ENCODE measurements at regions not wholly inside any gene's neighbourhood (a gene's known extent, or its start where the extent isn't known, plus 50 kb on each side); places are given as distances from the start of the nearest gene placed in this dataset.

GRCh38 chr11:112554586-112554985, 293.9 kb upstream of the PLET1 start:
- H3K4me1 Mint-ChIP-seq (ENCODE audit: unreplicated experiment), result peaks cover 35% of the 10 kb centered on the region
- H3K36me3 Mint-ChIP-seq (ENCODE audit: unreplicated experiment), result no peaks in the 10 kb centered on the region
- no peak for TF ChIP-seq CTCF (IDR thresholded peaks at IDR 0.05)
- H3K9me3 Mint-ChIP-seq (ENCODE audit: unreplicated experiment), result peaks cover 7% of the 10 kb centered on the region
- peaks cover 8% of the 10 kb centered on the region for H3K27me3 Mint-ChIP-seq (ENCODE audit: unreplicated experiment)
- no peak overlapping the region for H3K27ac Mint-ChIP-seq (ENCODE audit: unreplicated experiment)
- H3K4me3 Mint-ChIP-seq (ENCODE audit: unreplicated experiment), result no peak overlapping the region
- no peak for DNase-seq (ENCODE audit: extremely low spot score, unreplicated experiment)

- Mint-ChIP-seq H3K36me3 (ENCODE audit: unreplicated experiment) (no peaks in the 10 kb centered on the region), H3K27me3 (ENCODE audit: unreplicated experiment) (peaks cover 8% of the 10 kb centered on the region), H3K4me1 (ENCODE audit: unreplicated experiment) (peaks cover 35% of the 10 kb centered on the region), H3K9me3 (ENCODE audit: unreplicated experiment) (peaks cover 7% of the 10 kb centered on the region), H3K27ac (ENCODE audit: unreplicated experiment) (no peak overlapping the region), H3K4me3 (ENCODE audit: unreplicated experiment) (no peak overlapping the region)
- DNase-seq (ENCODE audit: extremely low spot score, unreplicated experiment), result no peak
- TF ChIP-seq CTCF (IDR thresholded peaks at IDR 0.05), result peak; percentile 44
These were observed 295.1 kb upstream of the PLET1 start for GRCh38 chr11:112555491-112556364.

DNA sequence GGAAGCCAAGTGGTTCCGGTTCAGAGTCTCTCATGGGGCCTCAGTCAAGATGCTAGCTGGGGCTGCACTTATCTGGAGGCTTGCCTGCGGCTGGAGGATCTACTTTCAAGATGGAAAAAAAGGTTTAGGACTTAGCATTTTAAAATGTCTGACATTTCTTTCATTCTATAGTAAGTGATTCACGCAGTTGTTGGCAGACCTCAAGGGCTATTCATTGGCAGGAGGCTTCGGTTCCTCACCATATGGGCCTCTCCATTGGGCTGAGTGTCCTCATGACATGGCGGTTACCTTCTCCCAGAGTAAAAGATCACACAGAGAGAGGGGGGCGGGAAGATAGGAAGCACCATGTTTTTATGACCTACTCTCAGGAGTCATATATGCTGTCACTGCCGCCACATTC, 298.0 kb upstream of the PLET1 start:
- H3K27ac Mint-ChIP-seq (ENCODE audit: unreplicated experiment), result peak overlapping the region; percentile 14
- DNase-seq (ENCODE audit: extremely low spot score, unreplicated experiment), result no peak
- H3K9me3 Mint-ChIP-seq (ENCODE audit: unreplicated experiment), result peaks cover 7% of the 10 kb centered on the region
- H3K27me3 Mint-ChIP-seq (ENCODE audit: unreplicated experiment), result no peaks in the 10 kb centered on the region
- no peak for TF ChIP-seq CTCF (IDR thresholded peaks at IDR 0.05)
- no peaks in the 10 kb centered on the region for H3K36me3 Mint-ChIP-seq (ENCODE audit: unreplicated experiment)
- H3K4me3 Mint-ChIP-seq (ENCODE audit: unreplicated experiment), result no peak overlapping the region
- peaks cover 35% of the 10 kb centered on the region for H3K4me1 Mint-ChIP-seq (ENCODE audit: unreplicated experiment)

DNA sequence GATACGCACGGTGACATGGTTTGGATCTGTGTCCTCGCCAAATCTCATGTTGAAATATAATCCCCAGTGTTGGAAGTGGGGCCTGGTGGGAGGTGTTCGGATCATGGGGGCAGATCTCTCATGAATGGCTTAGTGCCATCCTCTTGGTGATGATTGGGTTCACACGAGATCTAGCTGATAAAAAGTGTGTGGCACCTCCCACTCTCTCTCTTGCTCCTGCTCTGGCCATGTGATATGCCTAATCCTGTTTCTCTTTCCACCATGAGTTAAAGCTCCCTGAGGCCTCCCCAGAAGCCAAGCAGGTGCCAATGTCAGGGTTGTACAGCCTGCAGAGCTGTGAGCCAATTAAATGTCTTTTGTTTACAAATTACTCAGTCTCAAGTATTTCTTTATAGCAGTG, 303.1 kb upstream of the PLET1 start:
- H3K9me3 Mint-ChIP-seq (ENCODE audit: unreplicated experiment), result peaks cover 4% of the 10 kb centered on the region
- no peak for TF ChIP-seq CTCF (IDR thresholded peaks at IDR 0.05)
- H3K4me3 Mint-ChIP-seq (ENCODE audit: unreplicated experiment), result no peak overlapping the region
- no peak for DNase-seq (ENCODE audit: extremely low spot score, unreplicated experiment)
- peak overlapping the region; percentile 84 for H3K27ac Mint-ChIP-seq (ENCODE audit: unreplicated experiment)
- H3K36me3 Mint-ChIP-seq (ENCODE audit: unreplicated experiment), result no peaks in the 10 kb centered on the region
- H3K27me3 Mint-ChIP-seq (ENCODE audit: unreplicated experiment), result peaks cover 4% of the 10 kb centered on the region
- peaks cover 33% of the 10 kb centered on the region for H3K4me1 Mint-ChIP-seq (ENCODE audit: unreplicated experiment)

DNA sequence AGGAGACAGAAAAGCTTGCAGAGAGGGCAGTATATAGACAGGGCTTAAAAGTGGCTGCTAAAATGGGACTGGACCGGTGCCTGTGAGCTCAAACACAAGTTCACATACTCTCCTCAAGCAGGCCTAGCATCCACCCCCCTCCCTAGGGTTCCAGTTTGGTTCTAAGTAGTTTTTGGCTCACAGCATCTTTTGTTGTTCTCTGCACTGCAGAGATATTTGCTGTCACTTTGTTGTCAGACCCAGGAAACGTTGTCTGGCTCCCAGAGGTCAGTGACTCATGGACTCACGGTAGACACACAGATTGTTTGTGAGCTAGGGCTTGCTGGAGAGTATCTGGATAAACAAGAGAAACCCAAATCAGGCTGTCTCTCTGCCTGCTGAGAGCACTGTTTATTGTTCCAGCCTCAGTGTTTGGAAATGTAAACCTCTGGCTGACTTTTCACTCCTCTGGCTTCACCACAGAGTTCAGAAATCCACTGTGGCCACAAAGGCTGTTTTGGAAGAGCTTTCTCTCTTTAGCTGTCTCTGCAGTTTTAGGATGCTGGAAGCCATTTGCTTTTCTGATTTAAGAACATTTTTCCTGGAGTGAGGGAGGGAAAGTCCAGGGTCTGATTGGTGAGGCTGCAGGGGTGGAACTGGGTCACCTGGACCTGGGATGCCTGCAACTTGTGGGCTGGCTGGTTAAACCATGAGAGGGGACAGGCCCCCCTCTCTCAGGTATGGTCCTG, 303.7 kb upstream of the PLET1 start:
- Mint-ChIP-seq H3K4me3 (ENCODE audit: unreplicated experiment) (no peak overlapping the region), H3K27ac (ENCODE audit: unreplicated experiment) (peak overlapping the region; percentile 84), H3K27me3 (ENCODE audit: unreplicated experiment) (peaks cover 5% of the 10 kb centered on the region), H3K9me3 (ENCODE audit: unreplicated experiment) (no peaks in the 10 kb centered on the region), H3K36me3 (ENCODE audit: unreplicated experiment) (no peaks in the 10 kb centered on the region), H3K4me1 (ENCODE audit: unreplicated experiment) (peaks cover 33% of the 10 kb centered on the region)
- DNase-seq (ENCODE audit: extremely low spot score, unreplicated experiment), result peak; percentile 67
- TF ChIP-seq CTCF (IDR thresholded peaks at IDR 0.05), result no peak
